Gastrocnemius medialis (tissue), 4 donors: ENCODE measurements at regions not wholly inside any gene's neighbourhood (a gene's known extent, or its start where the extent isn't known, plus 50 kb on each side); places are given as distances from the start of the nearest gene placed in this dataset.

Source experiments
- ATAC-seq, 2 donors: fragments of 150-250 bp; one replicate each; pipeline ENCODE4 v1.9.1; 2016
- DNase-seq, 2 donors: peaks; one replicate each; pipeline ENCODE4 v3.0.0-alpha.2; 2019
- H3K27ac ChIP-seq, 4 donors: fragments of 200-600 bp; sonication (generic); 1 replicate in 1 of 4; 2 replicates in 3 of 4; pipeline ENCODE4 v1.5.1; 2016 to 2018; ENCODE audit warnings: mild to moderate bottlenecking in 2 of 4, moderate library complexity in 1 of 4
- H3K27me3 ChIP-seq, 3 donors: fragments of 200-600 bp; sonication (generic) in 2 of 3; 1 replicate in 1 of 3; 2 replicates in 2 of 3; pipeline versions ENCODE4 v1.5.1 to v1.6.0; 2016 to 2019; ENCODE audit warnings: mild to moderate bottlenecking in 1 of 3, moderate library complexity in 1 of 3
- H3K36me3 ChIP-seq, 2 donors: fragments of 200-600 bp; sonication (generic) in 1 of 2; one replicate each; pipeline ENCODE4 v1.5.1; 2017 to 2018
- H3K4me1 ChIP-seq, 2 donors: fragments of 200-600 bp; sonication (generic) in 1 of 2; one replicate each; pipeline ENCODE4 v1.5.1; 2016 to 2017; ENCODE audit warnings: mild to moderate bottlenecking in 2 of 2
- H3K4me3 ChIP-seq, 4 donors: fragments of 200-600 bp; sonication (generic) in 3 of 4; 1 replicate in 1 of 4; 2 replicates in 3 of 4; pipeline ENCODE4 v1.5.1; 2016 to 2019; ENCODE audit warnings: mild to moderate bottlenecking in 2 of 4
- H3K9me3 ChIP-seq, 3 donors: fragments of 200-600 bp; sonication (generic) in 2 of 3; 1 replicate in 1 of 3; 2 replicates in 2 of 3; pipeline ENCODE4 v1.5.1; 2016 to 2019
- POLR2A ChIP-seq, 2 donors: fragments of 450-650 bp; IDR thresholded peaks; one replicate each; pipeline ENCODE4 v1.6.1; 2017; ENCODE audit warnings: antibody characterized with exemption in 2 of 2, mild to moderate bottlenecking in 2 of 2, moderate library complexity in 2 of 2
- in situ Hi-C, 4 donors: fragments of 200-750 bp; cut with MboI; loops; one replicate each; pipeline versions ENCODE4 v1.15.0 to v1.8.0; 2017; ENCODE audit warnings: low sequenced_read_pairs in 4 of 4
- intact Hi-C: fragments of 100-400 bp; cut with DNase I; formaldehyde crosslinking; loops from one replicate; pipeline ENCODE4 v1.15.1; 2023; ENCODE audit warnings: low total_unique reads
- TF ChIP-seq, protein P1 (sequence below), 5 experiments: fragments of 450-650 bp in 3 of 5; fragments of 200-600 bp in 2 of 5; sonication (generic) in 2 of 5; IDR thresholded peaks in 4 of 5; conservative IDR thresholded peaks in 1 of 5; 1 replicate in 4 of 5; 2 replicates in 1 of 5; pipeline ENCODE4 v1.5.1; 2016 to 2019; ENCODE audit warnings: antibody characterized with exemption in 5 of 5, mild to moderate bottlenecking in 3 of 5, moderate library complexity in 3 of 5

DNA sequence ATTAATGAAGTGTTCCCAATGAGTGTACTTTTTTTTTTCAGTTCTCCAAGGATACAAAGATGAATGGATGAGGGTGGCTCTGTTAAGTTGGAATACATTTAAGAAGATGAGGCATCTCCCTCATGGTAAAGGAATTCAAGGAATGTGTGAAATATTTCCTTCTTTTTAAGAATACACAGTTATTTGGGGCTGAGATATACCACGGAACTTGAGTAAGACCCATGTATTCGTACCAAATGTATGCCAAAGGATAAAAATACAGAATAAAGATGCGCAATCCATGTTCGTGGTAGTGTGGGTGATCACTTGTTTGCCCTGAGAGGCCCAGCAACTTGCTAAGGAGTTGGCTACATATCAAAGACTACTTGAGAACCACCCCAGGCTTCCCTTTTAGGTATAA is 164.2 kb upstream of the TCF21 start:
- Histone ChIP-seq H3K27me3 (no peaks in the 10 kb centered on the region), H3K9me3 (peaks cover 0 to 9% (median 3%) of the 10 kb centered on the region in 3 donors), H3K36me3 (no peaks in the 10 kb centered on the region), H3K4me1 (no peaks in the 10 kb centered on the region), H3K27ac (no peak overlapping the region), H3K4me3 (no peak overlapping the region)
- intact Hi-C loops: no loop called here
- no peak for ATAC-seq
- in situ Hi-C loops: loop anchor here in 1 of 4 donors (25.0 kb wide), 1 partner anchor 88 kb away; no protein-coding TSS in a partner anchor
- TF ChIP-seq, protein P1, sequence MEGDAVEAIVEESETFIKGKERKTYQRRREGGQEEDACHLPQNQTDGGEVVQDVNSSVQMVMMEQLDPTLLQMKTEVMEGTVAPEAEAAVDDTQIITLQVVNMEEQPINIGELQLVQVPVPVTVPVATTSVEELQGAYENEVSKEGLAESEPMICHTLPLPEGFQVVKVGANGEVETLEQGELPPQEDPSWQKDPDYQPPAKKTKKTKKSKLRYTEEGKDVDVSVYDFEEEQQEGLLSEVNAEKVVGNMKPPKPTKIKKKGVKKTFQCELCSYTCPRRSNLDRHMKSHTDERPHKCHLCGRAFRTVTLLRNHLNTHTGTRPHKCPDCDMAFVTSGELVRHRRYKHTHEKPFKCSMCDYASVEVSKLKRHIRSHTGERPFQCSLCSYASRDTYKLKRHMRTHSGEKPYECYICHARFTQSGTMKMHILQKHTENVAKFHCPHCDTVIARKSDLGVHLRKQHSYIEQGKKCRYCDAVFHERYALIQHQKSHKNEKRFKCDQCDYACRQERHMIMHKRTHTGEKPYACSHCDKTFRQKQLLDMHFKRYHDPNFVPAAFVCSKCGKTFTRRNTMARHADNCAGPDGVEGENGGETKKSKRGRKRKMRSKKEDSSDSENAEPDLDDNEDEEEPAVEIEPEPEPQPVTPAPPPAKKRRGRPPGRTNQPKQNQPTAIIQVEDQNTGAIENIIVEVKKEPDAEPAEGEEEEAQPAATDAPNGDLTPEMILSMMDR (IDR thresholded peaks at IDR 0.05 in 4 of 5, conservative IDR thresholded peaks at IDR 0.05 in 1 of 5): no peak
- no peak for TF ChIP-seq POLR2A (IDR thresholded peaks at IDR 0.05)
- no peak for DNase-seq

GRCh38 chr6:133726188-133726587 is 162.7 kb upstream of the TCF21 start:
- H3K27me3 ChIP-seq: no peaks in the 10 kb centered on the region
- peaks cover 0 to 9% (median 3%) of the 10 kb centered on the region in 3 donors for H3K9me3 ChIP-seq
- H3K4me3 ChIP-seq: no peak overlapping the region
- ATAC-seq (no peak), DNase-seq (no peak)
- no peaks in the 10 kb centered on the region for H3K4me1 ChIP-seq
- TF ChIP-seq, protein P1 (IDR thresholded peaks at IDR 0.05 in 4 of 5, conservative IDR thresholded peaks at IDR 0.05 in 1 of 5): no peak
- no peak for TF ChIP-seq POLR2A (IDR thresholded peaks at IDR 0.05)
- intact Hi-C loops: no loop called here
- H3K36me3 ChIP-seq: no peaks in the 10 kb centered on the region
- in situ Hi-C loops: no loop called here
- H3K27ac ChIP-seq: no peak overlapping the region

- H3K4me3 ChIP-seq: no peak overlapping the region
- DNase-seq (no peak), ATAC-seq (no peak)
- H3K27ac ChIP-seq: no peak overlapping the region
- peaks cover 0 to 9% (median 0%) of the 10 kb centered on the region in 3 donors for H3K9me3 ChIP-seq
- no peaks in the 10 kb centered on the region for H3K4me1 ChIP-seq
- in situ Hi-C loops (no loop called here), intact Hi-C loops (no loop called here)
- TF ChIP-seq, protein P1 (IDR thresholded peaks at IDR 0.05 in 4 of 5, conservative IDR thresholded peaks at IDR 0.05 in 1 of 5): no peak
- no peak for TF ChIP-seq POLR2A (IDR thresholded peaks at IDR 0.05)
- H3K36me3 ChIP-seq: no peaks in the 10 kb centered on the region
- no peaks in the 10 kb centered on the region for H3K27me3 ChIP-seq
These were observed 158.0 kb upstream of the TCF21 start for GRCh38 chr6:133730881-133731280.

GRCh38 chr6:133740218-133740617 is 148.7 kb upstream of the TCF21 start:
- H3K4me1 ChIP-seq: peaks cover 0 to 7% of the 10 kb centered on the region in 2 donors
- no peak for TF ChIP-seq POLR2A (IDR thresholded peaks at IDR 0.05)
- TF ChIP-seq, protein P1 (IDR thresholded peaks at IDR 0.05 in 4 of 5, conservative IDR thresholded peaks at IDR 0.05 in 1 of 5): no peak
- no peaks in the 10 kb centered on the region for H3K9me3 ChIP-seq
- H3K4me3 ChIP-seq: no peak overlapping the region
- peak overlapping the region in 2 of 4 donors; percentile 58 to 63 for H3K27ac ChIP-seq
- in situ Hi-C loops: no loop called here
- no peaks in the 10 kb centered on the region for H3K27me3 ChIP-seq
- no peaks in the 10 kb centered on the region for H3K36me3 ChIP-seq
- intact Hi-C loops: no loop called here
- no peak for DNase-seq
- no peak for ATAC-seq

DNA sequence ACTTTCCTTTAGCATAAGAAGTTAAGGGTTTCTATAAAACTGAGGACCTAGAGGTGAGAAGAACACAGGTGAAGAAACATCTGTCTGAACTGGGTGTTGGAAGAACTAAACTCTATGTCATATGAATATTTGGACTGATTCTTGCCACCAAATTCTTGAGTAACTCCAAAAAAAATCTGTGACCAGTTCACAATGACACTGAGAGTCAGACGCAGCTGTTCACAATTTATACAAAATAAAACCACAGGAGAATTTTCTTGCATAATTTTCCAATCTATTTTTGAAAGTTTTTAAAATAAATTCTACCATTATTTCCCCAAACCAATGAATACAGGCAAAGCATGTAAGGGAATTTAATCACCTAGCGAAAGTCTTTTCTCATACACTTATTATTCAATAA is 148.1 kb upstream of the TCF21 start:
- TF ChIP-seq, protein P1 (IDR thresholded peaks at IDR 0.05 in 4 of 5, conservative IDR thresholded peaks at IDR 0.05 in 1 of 5): no peak
- TF ChIP-seq POLR2A (IDR thresholded peaks at IDR 0.05): no peak
- Histone ChIP-seq H3K9me3 (no peaks in the 10 kb centered on the region), H3K36me3 (no peaks in the 10 kb centered on the region), H3K4me1 (peaks cover 0 to 7% of the 10 kb centered on the region in 2 donors), H3K27ac (peak overlapping the region; percentile 9 to 64 (median 60)), H3K27me3 (no peaks in the 10 kb centered on the region), H3K4me3 (no peak overlapping the region)
- in situ Hi-C loops (no loop called here), intact Hi-C loops (no loop called here)
- ATAC-seq (peak; percentile 41 to 51), DNase-seq (no peak)
